GM18868 (cell line): ENCODE measurements at regions not wholly inside any gene's neighbourhood (a gene's known extent, or its start where the extent isn't known, plus 50 kb on each side); places are given as distances from the start of the nearest gene placed in this dataset.

Source experiments
- ATAC-seq: cut with Tn5 transposase; IDR thresholded peaks from one replicate; pipeline ENCODE4 v1.9.1; 2021; ENCODE audit warnings: mild to moderate bottlenecking, moderate library complexity; ENCODE audit not compliant: unreplicated experiment

GRCh38 chr2:60174146-60174545 lies 379.3 kb downstream of the BCL11A start:
- ATAC-seq: no peak

GRCh38 chr2:60172801-60173200 lies 380.7 kb downstream of the BCL11A start:
- ATAC-seq: no peak

- no peak for ATAC-seq
These were observed 383.2 kb downstream of the BCL11A start for GRCh38 chr2:60170272-60170671.

GRCh38 chr2:60168247-60168646 lies 385.2 kb downstream of the BCL11A start:
- ATAC-seq: no peak

- ATAC-seq: no peak
These were observed 386.4 kb downstream of the BCL11A start for GRCh38 chr2:60167089-60167488.

- ATAC-seq: no peak
These were observed 389.8 kb downstream of the BCL11A start for GRCh38 chr2:60163691-60164090.

GRCh38 chr2:60159519-60159918 lies 393.9 kb downstream of the BCL11A start:
- no peak for ATAC-seq

- peak; percentile 73 for ATAC-seq
These were observed 395.2 kb downstream of the BCL11A start for GRCh38 chr2:60158262-60158661.

GRCh38 chr2:60157283-60157682 lies 396.2 kb downstream of the BCL11A start:
- no peak for ATAC-seq

GRCh38 chr2:60154142-60154541 lies 399.3 kb downstream of the BCL11A start:
- ATAC-seq: no peak

GRCh38 chr2:60152226-60152833 lies 401.1 kb downstream of the BCL11A start:
- no peak for ATAC-seq

- ATAC-seq: no peak
These were observed 404.3 kb downstream of the BCL11A start for GRCh38 chr2:60149176-60149575.

- no peak for ATAC-seq
These were observed 404.7 kb downstream of the BCL11A start for GRCh38 chr2:60148716-60149115.

GRCh38 chr2:60140185-60140584 lies 413.3 kb downstream of the BCL11A start:
- ATAC-seq: no peak

- no peak for ATAC-seq
These were observed 416.5 kb downstream of the BCL11A start for GRCh38 chr2:60136913-60137312.

GRCh38 chr2:60127191-60127590 lies 426.3 kb downstream of the BCL11A start:
- ATAC-seq: no peak

- ATAC-seq: no peak
These were observed 427.6 kb downstream of the BCL11A start for GRCh38 chr2:60125611-60126426.

- ATAC-seq: no peak
These were observed 433.7 kb downstream of the BCL11A start for GRCh38 chr2:60119778-60120177.

GRCh38 chr2:60118917-60119316 lies 434.5 kb downstream of the BCL11A start:
- ATAC-seq: no peak

GRCh38 chr2:60118061-60118460 lies 435.4 kb downstream of the BCL11A start:
- no peak for ATAC-seq

- no peak for ATAC-seq
These were observed 437.1 kb downstream of the BCL11A start for GRCh38 chr2:60116161-60116875.

- no peak for ATAC-seq
These were observed 443.7 kb downstream of the BCL11A start for GRCh38 chr2:60109744-60110143.
